GM19328 (cell line): ENCODE measurements at regions not wholly inside any gene's neighbourhood (a gene's known extent, or its start where the extent isn't known, plus 50 kb on each side); places are given as distances from the start of the nearest gene placed in this dataset.

Source experiments
- ATAC-seq: cut with Tn5 transposase; IDR thresholded peaks from one replicate; pipeline ENCODE4 v1.9.1; 2021; ENCODE audit warnings: mild to moderate bottlenecking, moderate library complexity; ENCODE audit not compliant: unreplicated experiment

DNA sequence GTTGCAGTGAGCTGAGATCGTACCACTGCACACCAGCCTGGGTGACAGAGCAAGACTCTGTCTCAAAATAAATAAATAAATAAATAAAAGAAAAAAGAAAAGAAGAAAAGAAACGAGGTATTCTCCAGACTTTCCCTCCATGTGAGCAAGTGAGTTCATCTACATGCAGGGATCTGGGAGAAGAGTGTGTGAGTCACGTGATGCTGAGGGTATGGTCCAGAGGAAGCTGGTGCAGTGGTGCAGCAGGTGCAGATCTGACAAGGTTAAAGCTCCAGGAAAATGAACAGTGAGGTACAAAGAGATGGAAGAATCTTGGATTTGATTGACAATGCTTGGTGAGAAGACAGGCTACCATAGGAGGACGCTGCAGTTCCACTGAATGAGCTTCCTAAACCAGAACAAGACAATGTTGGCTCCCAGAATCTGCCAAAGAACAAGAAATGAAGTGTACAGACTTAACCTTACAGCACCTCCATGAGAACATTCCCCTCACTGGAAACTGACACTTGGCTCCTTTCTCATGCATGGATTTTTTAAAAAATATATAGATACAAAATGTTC lies 79.5 kb upstream of the BTBD3 start:
- no peak for ATAC-seq

DNA sequence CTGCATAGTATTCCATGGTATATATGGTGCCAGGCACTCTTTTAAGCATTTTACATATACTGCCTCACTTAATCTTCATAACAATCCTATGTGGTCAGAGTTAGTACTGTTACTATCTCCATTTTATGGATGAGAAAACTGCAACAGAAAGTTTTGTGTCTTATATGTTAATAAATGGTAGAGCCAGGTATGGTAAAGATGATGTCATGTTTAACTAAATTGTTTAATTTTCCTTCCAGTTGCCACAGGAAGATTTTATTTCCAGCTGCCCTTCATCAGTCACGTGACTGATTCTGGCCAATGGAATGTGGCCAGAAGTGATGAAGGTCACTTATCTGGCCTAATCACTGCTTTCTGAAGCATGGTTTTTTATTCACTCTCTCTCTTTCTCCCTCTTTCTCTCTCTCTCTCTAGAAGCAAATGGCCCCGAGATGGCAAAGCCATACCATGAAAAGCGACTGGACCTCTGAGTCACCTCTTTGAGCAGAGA lies 75.7 kb upstream of the BTBD3 start:
- no peak for ATAC-seq

- no peak for ATAC-seq
Observed at GRCh38 chr20:11843289-11843688, 74.4 kb upstream of the BTBD3 start.

DNA sequence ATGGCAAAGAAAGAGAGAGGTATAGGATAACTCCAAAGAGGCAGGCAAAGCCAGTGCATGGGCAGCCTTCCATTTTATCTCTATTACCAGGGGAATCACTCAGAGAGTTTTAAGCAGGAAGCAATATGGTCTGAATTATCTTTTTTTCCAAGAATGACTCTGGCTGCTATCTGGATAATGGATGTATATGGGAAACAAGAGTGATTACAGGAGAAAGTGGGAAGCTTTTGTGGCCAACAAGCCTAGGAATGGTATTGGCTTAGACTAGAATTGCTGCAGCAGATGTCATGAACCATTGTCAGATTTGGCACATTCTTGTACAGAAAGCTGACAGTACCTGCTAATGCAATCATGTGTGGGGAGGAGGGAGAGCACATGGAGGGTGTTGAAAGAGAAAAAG lies 73.0 kb upstream of the BTBD3 start:
- ATAC-seq = no peak

- no peak for ATAC-seq
Observed at GRCh38 chr20:11845340-11845739, 72.4 kb upstream of the BTBD3 start.

DNA sequence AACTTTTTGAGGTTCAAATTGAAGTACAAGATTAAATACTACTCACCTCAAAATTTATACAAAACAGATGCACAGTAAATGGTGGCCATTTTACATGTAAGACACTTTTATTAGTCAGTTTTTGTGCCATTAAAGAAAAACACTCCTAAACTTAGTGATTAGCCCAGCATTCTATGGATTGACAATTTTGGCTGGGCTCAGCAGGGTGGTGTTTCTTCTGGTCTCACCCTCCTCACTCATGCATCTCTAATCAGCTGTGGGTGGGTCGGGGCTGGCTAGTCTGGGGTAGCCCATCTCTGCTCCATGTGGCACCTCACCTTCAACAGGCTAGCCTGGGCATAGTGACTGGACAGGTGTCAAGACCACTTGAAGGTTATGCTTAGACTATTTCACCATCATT lies 71.6 kb upstream of the BTBD3 start:
- ATAC-seq = no peak

DNA sequence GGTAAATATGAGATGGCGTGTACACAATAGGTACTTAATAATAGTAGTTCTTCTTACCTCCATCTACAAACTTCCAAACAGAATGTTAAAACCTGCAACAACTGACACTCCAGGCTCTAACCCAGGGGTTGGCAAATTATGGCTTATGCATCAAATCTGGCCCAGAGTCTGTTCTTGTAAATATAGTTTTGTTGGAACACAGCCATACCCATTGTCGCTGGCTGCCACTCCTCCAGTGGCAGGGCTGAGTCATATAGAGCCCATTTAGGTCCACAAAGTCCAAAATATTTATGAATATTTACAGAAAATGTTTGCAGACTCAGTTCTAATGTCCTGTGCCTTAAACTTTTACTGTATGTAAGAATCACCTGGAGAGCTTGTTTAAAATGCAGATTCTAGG lies 69.9 kb upstream of the BTBD3 start:
- no peak for ATAC-seq

- no peak for ATAC-seq
Observed at GRCh38 chr20:11849270-11849915, 68.3 kb upstream of the BTBD3 start.

DNA sequence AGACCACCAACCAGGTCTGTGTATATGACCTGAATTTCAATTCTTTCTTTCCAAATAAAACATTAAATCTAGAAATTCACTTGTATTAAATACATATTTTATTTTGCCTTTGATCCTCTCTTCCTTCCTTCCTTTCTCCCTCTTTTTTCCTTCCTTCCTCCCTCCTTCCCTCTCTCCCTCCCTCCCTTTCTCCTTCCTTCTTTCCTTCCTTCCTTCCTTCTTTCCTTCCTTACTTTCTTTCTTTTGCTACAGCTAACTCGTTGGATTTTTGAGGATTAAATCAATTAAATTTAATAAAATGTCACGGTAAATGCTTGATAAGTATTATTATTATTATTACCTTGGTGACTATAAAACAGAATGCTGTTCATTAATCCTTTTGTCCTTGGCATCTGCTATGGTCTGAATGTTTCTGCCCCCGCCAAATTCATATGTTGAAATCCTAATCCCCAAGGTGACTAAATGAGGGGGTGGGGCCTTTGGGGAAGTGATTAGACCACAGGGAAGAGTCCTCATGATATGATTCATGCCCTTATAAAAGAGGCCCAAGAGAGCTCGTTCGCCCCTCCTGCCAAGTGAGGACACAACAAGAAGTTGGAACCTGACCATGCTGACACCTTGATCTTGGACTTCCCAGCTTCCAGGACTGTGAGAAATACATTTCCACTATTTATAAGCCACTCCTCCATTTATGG lies 67.6 kb upstream of the BTBD3 start:
- ATAC-seq = no peak

GRCh38 chr20:11850901-11851300 lies 66.8 kb upstream of the BTBD3 start:
- ATAC-seq = no peak

GRCh38 chr20:11851646-11852045 lies 66.0 kb upstream of the BTBD3 start:
- no peak for ATAC-seq

- no peak for ATAC-seq
Observed at GRCh38 chr20:11852189-11852588, 65.5 kb upstream of the BTBD3 start.

DNA sequence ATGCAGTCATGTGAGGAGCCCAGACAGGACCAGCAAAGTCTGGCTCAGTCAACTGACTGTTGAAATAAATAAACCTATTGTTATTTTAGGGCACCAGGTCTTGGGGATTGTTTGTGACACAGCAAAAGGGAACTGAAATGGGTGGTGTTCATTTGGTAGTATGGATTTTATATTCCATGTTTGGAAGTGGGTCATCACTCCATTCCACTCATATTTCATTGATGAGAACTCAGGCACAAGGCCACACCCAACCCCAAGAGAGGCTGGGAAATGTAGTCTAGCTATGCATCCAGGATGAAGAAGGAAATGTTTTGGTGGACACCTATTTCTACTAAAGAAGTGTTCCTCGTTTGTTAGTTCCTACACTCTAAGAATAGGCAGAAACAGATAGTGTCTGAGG lies 64.9 kb upstream of the BTBD3 start:
- no peak for ATAC-seq

DNA sequence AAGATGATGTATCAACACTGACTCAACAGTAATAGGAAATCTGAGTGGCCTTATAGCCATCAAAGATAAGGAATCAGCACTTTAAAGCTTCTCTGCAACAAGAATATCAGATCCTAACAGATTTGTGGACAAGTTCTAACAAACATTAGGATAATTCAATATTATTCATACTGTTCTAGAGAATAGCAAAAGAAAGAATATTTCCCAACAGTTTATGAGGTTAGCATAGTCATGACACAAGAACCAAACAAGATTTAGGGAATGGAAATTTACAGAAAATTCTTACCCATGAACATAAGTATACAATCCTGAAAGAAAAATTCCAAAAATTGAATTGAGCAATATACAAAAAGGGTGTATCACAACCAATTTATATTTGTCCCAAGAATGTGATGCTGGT lies 64.3 kb upstream of the BTBD3 start:
- no peak for ATAC-seq

- no peak for ATAC-seq
Observed at GRCh38 chr20:11861479-11861878, 56.2 kb upstream of the BTBD3 start.

GRCh38 chr20:11867291-11867919 lies 50.3 kb upstream of the BTBD3 start:
- ATAC-seq = no peak
